ENCODE measurements at regions not wholly inside any gene's neighbourhood (a gene's known extent, or its start where the extent isn't known, plus 50 kb on each side); places are given as distances from the start of the nearest gene placed in this dataset.

- Histone ChIP-seq H3K36me3 (ENCODE audit: control insufficient read depth, low read length) (no peaks in the 10 kb centered on the region), H3K27me3 (ENCODE audit: control insufficient read depth, low read length) (no peaks in the 10 kb centered on the region), H4K20me1 (ENCODE audit: control insufficient read depth, insufficient read depth, low read depth, low read length) (no peaks in the 10 kb centered on the region), H3K4me3 (ENCODE audit: low read length) (no peak overlapping the region), H3K27ac (ENCODE audit: low read depth, low read length) (no peak overlapping the region), H3K79me2 (ENCODE audit: control insufficient read depth, low read length) (no peaks in the 10 kb centered on the region), H3F3A (ENCODE audit: control insufficient read depth, insufficient read depth) (no peaks in the 10 kb centered on the region), H3K9me3 (ENCODE audit: control insufficient read depth, insufficient read depth, low read length) (no peaks in the 10 kb centered on the region), H3K4me1 (ENCODE audit: control insufficient read depth, low read length) (no peaks in the 10 kb centered on the region), H3K9me2 (replicated peaks; ENCODE audit: control insufficient read depth, low read length) (no peaks in the 10 kb centered on the region), H3K4me2 (ENCODE audit: low read length) (no peak overlapping the region)
- TF ChIP-seq CTCF (IDR thresholded peaks at IDR 0.05; ENCODE audit: low read depth, low read length, poor library complexity, severe bottlenecking): no peak
Measured at GRCh38 chr9:73738741-73739530, 587.3 kb downstream of the ANXA1 start.

- Histone ChIP-seq H3K4me1 (ENCODE audit: control insufficient read depth, low read length) (no peaks in the 10 kb centered on the region), H4K20me1 (ENCODE audit: control insufficient read depth, insufficient read depth, low read depth, low read length) (no peaks in the 10 kb centered on the region), H3K9me3 (ENCODE audit: control insufficient read depth, insufficient read depth, low read length) (no peaks in the 10 kb centered on the region), H3K27ac (ENCODE audit: low read depth, low read length) (no peak overlapping the region), H3K4me3 (ENCODE audit: low read length) (no peak overlapping the region), H3K36me3 (ENCODE audit: control insufficient read depth, low read length) (no peaks in the 10 kb centered on the region), H3K79me2 (ENCODE audit: control insufficient read depth, low read length) (no peaks in the 10 kb centered on the region), H3K27me3 (ENCODE audit: control insufficient read depth, low read length) (no peaks in the 10 kb centered on the region), H3F3A (ENCODE audit: control insufficient read depth, insufficient read depth) (no peaks in the 10 kb centered on the region), H3K9me2 (replicated peaks; ENCODE audit: control insufficient read depth, low read length) (no peaks in the 10 kb centered on the region), H3K4me2 (ENCODE audit: low read length) (no peak overlapping the region)
- no peak for TF ChIP-seq CTCF (IDR thresholded peaks at IDR 0.05; ENCODE audit: low read depth, low read length, poor library complexity, severe bottlenecking)
- TF ChIP-seq EZH2phosphoT487 (IDR thresholded peaks at IDR 0.05; ENCODE audit: borderline replicate concordance, low read length): no peak
Measured at GRCh38 chr9:73741316-73741715, 589.7 kb downstream of the ANXA1 start.

GRCh38 chr9:73742412-73742811 lies 590.7 kb downstream of the ANXA1 start:
- Histone ChIP-seq H3K4me1 (ENCODE audit: control insufficient read depth, low read length) (no peaks in the 10 kb centered on the region), H3K4me2 (ENCODE audit: low read length) (no peak overlapping the region), H3K27me3 (ENCODE audit: control insufficient read depth, low read length) (no peaks in the 10 kb centered on the region), H3K4me3 (ENCODE audit: low read length) (no peak overlapping the region), H3K9me2 (replicated peaks; ENCODE audit: control insufficient read depth, low read length) (no peaks in the 10 kb centered on the region), H3K9me3 (ENCODE audit: control insufficient read depth, insufficient read depth, low read length) (no peaks in the 10 kb centered on the region), H3K27ac (ENCODE audit: low read depth, low read length) (no peak overlapping the region), H3K36me3 (ENCODE audit: control insufficient read depth, low read length) (no peaks in the 10 kb centered on the region), H4K20me1 (ENCODE audit: control insufficient read depth, insufficient read depth, low read depth, low read length) (no peaks in the 10 kb centered on the region), H3K79me2 (ENCODE audit: control insufficient read depth, low read length) (no peaks in the 10 kb centered on the region), H3F3A (ENCODE audit: control insufficient read depth, insufficient read depth) (no peaks in the 10 kb centered on the region)
- TF ChIP-seq EZH2phosphoT487 (IDR thresholded peaks at IDR 0.05; ENCODE audit: borderline replicate concordance, low read length) (no peak), CTCF (IDR thresholded peaks at IDR 0.05; ENCODE audit: low read depth, low read length, poor library complexity, severe bottlenecking) (no peak)

Data from DOHH2 (cell line).